Mucosa of descending colon (tissue), 3 donors: ENCODE measurements at regions not wholly inside any gene's neighbourhood (a gene's known extent, or its start where the extent isn't known, plus 50 kb on each side); places are given as distances from the start of the nearest gene placed in this dataset.

Experiments used
- ATAC-seq: fragments of 200-7000 bp; cut with Tn5 transposase; one replicate; pipeline ENCODE4 v1.9.1; 2020; ENCODE audit warnings: mild to moderate bottlenecking, moderate library complexity
- DNase-seq, 3 donors: peaks; one replicate each; pipeline ENCODE4 v3.0.0-alpha.2; 2020
- H3K36me3 ChIP-seq: fragments of 200-600 bp; one replicate; pipeline ENCODE4 v1.8.0; 2021; ENCODE audit warnings: low read depth, mild to moderate bottlenecking
- H3K4me1 ChIP-seq: fragments of 200-600 bp; one replicate; pipeline ENCODE4 v1.8.0; 2021; ENCODE audit warnings: low read depth, mild to moderate bottlenecking
- H3K4me3 ChIP-seq: fragments of 200-600 bp; one replicate; pipeline ENCODE4 v1.8.0; 2021; ENCODE audit warnings: mild to moderate bottlenecking
- H3K9me3 ChIP-seq: fragments of 200-600 bp; one replicate; pipeline ENCODE4 v1.8.0; 2021; ENCODE audit warnings: mild to moderate bottlenecking
- CTCF ChIP-seq: fragments of 200-600 bp; IDR thresholded peaks from one replicate; pipeline ENCODE4 v1.8.0; 2022; ENCODE audit warnings: antibody characterized with exemption, mild to moderate bottlenecking
- intact Hi-C, 2 donors: fragments of 100-400 bp; cut with DNase I in 1 of 2; cut with micrococcal nuclease in 1 of 2; formaldehyde crosslinking; loops; one replicate each; pipeline versions ENCODE4 v1.11.0 to v1.11.1; 2022; cut with DNase I, micrococcal nuclease
- donor health status: DM: no; HTN: no; CAD: no; lungs with moderate emphysema.
- donor health status: DM: no; HTN: no; CAD: no.
- donor health status: DM: no; HTN: yes; CAD: no.

DNA sequence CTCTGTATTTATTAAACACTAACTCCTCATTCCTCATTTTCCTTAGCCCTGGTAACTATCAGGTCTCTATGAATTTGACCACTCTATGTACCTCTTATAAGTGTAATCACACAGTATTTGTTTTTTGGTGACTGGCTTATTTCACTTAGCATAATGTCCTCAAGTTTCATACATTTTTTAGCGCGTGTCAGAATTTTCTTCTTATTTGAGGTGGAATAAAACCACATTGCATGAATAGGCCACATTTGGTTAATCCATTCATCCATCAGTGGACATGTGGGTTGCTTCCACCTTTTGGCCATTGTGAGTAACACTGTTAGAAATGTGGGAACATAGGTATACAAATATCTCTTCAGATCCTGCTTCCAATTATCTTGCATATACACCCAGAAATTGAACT lies 341.2 kb upstream of the BOD1L1 start:
- intact Hi-C loops = no loop called here
- no peak for ATAC-seq

GRCh38 chr4:13970349-13970748 lies 342.8 kb upstream of the BOD1L1 start:
- intact Hi-C loops = no loop called here
- TF ChIP-seq CTCF = no peak
- ATAC-seq = no peak

More for the DNA sequence above, 341.2 kb upstream of the BOD1L1 start:
- no peaks in the 10 kb centered on the region for H3K36me3 ChIP-seq
- no peaks in the 10 kb centered on the region for H3K4me1 ChIP-seq
- DNase-seq = no peak
- H3K4me3 ChIP-seq = no peak overlapping the region
- no peak for TF ChIP-seq CTCF
- no peaks in the 10 kb centered on the region for H3K9me3 ChIP-seq

DNA sequence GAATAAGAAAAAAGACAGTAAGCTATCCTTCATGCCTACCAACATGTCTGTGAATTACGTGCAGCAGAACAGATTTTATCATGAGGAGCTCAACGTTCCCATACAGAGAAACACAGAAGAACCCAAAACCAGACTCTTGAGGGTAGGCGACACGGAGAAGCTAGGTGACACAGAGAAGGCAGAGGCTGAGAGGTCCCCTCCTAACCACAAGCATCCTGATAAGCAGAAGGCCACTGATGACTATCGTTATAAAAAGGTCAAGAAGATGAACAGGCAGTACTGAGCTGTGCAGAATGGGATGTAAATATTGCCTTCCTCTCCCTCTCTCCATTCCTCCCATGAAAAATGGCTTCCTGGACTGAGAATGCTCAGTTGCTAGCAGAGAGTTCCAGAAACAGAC lies 350.2 kb upstream of the BOD1L1 start:
- Histone ChIP-seq H3K9me3 (no peaks in the 10 kb centered on the region), H3K4me3 (no peak overlapping the region), H3K36me3 (no peaks in the 10 kb centered on the region), H3K4me1 (no peaks in the 10 kb centered on the region)
- no peak for DNase-seq
- ATAC-seq = no peak
- intact Hi-C loops = no loop called here
- TF ChIP-seq CTCF = no peak

More at GRCh38 chr4:13970349-13970748, 342.8 kb upstream of the BOD1L1 start:
- Histone ChIP-seq H3K9me3 (no peaks in the 10 kb centered on the region), H3K4me3 (no peak overlapping the region), H3K36me3 (no peaks in the 10 kb centered on the region), H3K4me1 (no peaks in the 10 kb centered on the region)
- DNase-seq = no peak

DNA sequence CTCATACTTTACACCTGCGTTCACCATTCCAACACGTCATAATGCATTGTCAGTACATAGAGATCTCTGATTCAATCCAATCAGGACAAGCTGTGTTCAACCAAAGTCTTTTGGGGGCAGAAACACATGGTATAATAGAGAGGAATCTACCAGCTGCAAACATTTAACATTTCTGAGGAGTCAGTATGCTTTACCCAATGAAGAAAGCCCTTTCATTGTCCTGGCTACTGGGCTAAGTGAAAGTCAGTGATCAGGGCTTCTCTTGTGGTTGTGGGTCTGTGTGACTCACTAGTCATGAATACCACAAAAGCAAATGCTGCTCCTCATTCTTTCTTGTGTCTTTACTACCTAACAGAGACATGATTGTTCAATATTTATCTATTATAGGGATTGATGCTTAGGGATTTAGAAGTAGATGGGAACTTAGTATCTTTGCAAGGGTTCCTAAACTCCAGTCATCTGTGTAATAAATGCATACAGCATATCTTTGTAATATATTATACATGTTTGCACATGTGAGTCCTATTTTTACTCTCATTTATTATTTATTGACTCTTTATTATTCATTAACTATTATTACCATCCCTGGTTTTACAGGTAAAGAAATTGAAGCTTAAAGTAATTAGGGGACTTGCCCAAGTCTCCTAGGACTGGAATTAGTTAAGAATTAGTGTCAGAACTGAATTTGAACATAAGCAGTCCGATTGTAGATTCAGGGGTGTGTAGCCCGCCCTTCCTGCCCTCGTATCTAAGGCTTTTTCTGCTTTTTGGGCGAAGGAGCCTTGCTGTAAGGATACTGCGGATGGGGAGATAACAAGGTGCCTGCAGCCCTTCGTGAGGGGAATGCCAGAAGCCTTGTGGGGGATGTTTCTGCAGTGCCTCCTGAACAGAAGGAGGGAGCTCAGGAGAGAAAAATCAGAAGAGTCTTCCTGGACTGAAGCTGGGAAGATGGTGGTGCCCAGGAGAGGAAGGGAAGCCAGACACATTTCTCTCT lies 353.1 kb upstream of the BOD1L1 start:
- H3K4me3 ChIP-seq = no peak overlapping the region
- no peaks in the 10 kb centered on the region for H3K4me1 ChIP-seq
- DNase-seq = no peak
- no peaks in the 10 kb centered on the region for H3K9me3 ChIP-seq
- intact Hi-C loops = no loop called here
- ATAC-seq = no peak
- no peak for TF ChIP-seq CTCF
- no peaks in the 10 kb centered on the region for H3K36me3 ChIP-seq

GRCh38 chr4:13981499-13981898 lies 354.0 kb upstream of the BOD1L1 start:
- TF ChIP-seq CTCF = no peak
- intact Hi-C loops = no loop called here

More at GRCh38 chr4:13981499-13981898, 354.0 kb upstream of the BOD1L1 start:
- Histone ChIP-seq H3K4me3 (no peak overlapping the region), H3K9me3 (no peaks in the 10 kb centered on the region), H3K36me3 (no peaks in the 10 kb centered on the region), H3K4me1 (no peaks in the 10 kb centered on the region)
- DNase-seq (no peak), ATAC-seq (no peak)
